Liver (tissue), 8 donors: ENCODE measurements at regions not wholly inside any gene's neighbourhood (a gene's known extent, or its start where the extent isn't known, plus 50 kb on each side); places are given as distances from the start of the nearest gene placed in this dataset.

Experiments used
- DNase-seq: peaks from one replicate; pipeline ENCODE4 v3.0.0-alpha.2; 2017; ENCODE audit warnings: low spot score
- H3K27ac ChIP-seq, 2 donors: one replicate each; pipeline ENCODE4 v1.7.0; 2013; ENCODE audit warnings: inconsistent platforms in 2 of 2, low read length in 2 of 2, control low read depth in 1 of 2, low read depth in 1 of 2, mild to moderate bottlenecking in 1 of 2
- H3K27me3 ChIP-seq, 4 donors: one replicate each; pipeline versions ENCODE4 v1.6.1 to v1.7.0; 2013; ENCODE audit warnings: low read length in 3 of 4, inconsistent platforms in 1 of 4, mild to moderate bottlenecking in 1 of 4, moderate library complexity in 1 of 4; ENCODE audit not compliant: control insufficient read depth in 4 of 4, insufficient read depth in 4 of 4
- H3K36me3 ChIP-seq, 4 donors: one replicate each; pipeline versions ENCODE4 v1.6.1 to v1.7.0; 2013; ENCODE audit warnings: low read length in 3 of 4, mild to moderate bottlenecking in 3 of 4, low read depth in 1 of 4, moderate library complexity in 1 of 4; ENCODE audit not compliant: control insufficient read depth in 4 of 4, insufficient read depth in 3 of 4
- H3K4me1 ChIP-seq, 4 donors: one replicate each; pipeline versions ENCODE4 v1.6.1 to v1.7.0; 2013; ENCODE audit warnings: low read length in 3 of 4, mild to moderate bottlenecking in 3 of 4, moderate library complexity in 1 of 4; ENCODE audit not compliant: control insufficient read depth in 4 of 4, insufficient read depth in 4 of 4
- H3K4me3 ChIP-seq, 3 donors: one replicate each; pipeline versions ENCODE4 v1.6.1 to v1.7.0; 2013; ENCODE audit warnings: low read length in 3 of 3, control low read depth in 1 of 3, low read depth in 1 of 3, mild to moderate bottlenecking in 1 of 3
- H3K9ac ChIP-seq, 2 donors: one replicate each; pipeline ENCODE4 v1.7.0; 2013; ENCODE audit warnings: low read length in 2 of 2, mild to moderate bottlenecking in 2 of 2, moderate library complexity in 2 of 2, control low read depth in 1 of 2, low read depth in 1 of 2
- H3K9me3 ChIP-seq, 4 donors: one replicate each; pipeline versions ENCODE4 v1.6.1 to v1.7.0; 2013; ENCODE audit warnings: low read length in 3 of 4; ENCODE audit not compliant: control insufficient read depth in 4 of 4
- EGR1 ChIP-seq, 2 donors: IDR thresholded peaks; 2 replicates each; pipeline ENCODE4 v1.6.1; 2016 to 2018; ENCODE audit warnings: antibody characterized with exemption in 2 of 2, low read depth in 2 of 2
- GABPA ChIP-seq, 2 donors: IDR thresholded peaks in 1 of 2; conservative IDR thresholded peaks in 1 of 2; 2 replicates each; pipeline ENCODE4 v1.6.1; 2016; ENCODE audit warnings: antibody characterized with exemption in 2 of 2, mild to moderate bottlenecking in 1 of 2, moderate library complexity in 1 of 2
- HNF4A ChIP-seq, 2 donors: conservative IDR thresholded peaks; 2 replicates each; pipeline ENCODE4 v1.6.1; 2016; ENCODE audit warnings: antibody characterized with exemption in 2 of 2, mild to moderate bottlenecking in 2 of 2
- HNF4G ChIP-seq: IDR thresholded peaks from 2 replicates; pipeline ENCODE4 v1.6.1; 2016; ENCODE audit warnings: antibody characterized with exemption
- JUND ChIP-seq, 2 donors: IDR thresholded peaks; 2 replicates each; pipeline ENCODE4 v1.6.1; 2016; ENCODE audit warnings: antibody characterized with exemption in 2 of 2
- NR2F2 ChIP-seq: IDR thresholded peaks from 2 replicates; pipeline ENCODE4 v1.6.1; 2016; ENCODE audit warnings: antibody characterized with exemption
- RAD21 ChIP-seq, 2 donors: IDR thresholded peaks; 2 replicates each; pipeline ENCODE4 v1.6.1; 2016; ENCODE audit warnings: antibody characterized with exemption in 2 of 2, mild to moderate bottlenecking in 2 of 2
- RXRA ChIP-seq, 2 donors: IDR thresholded peaks; 2 replicates each; pipeline ENCODE4 v1.6.1; 2017 to 2018; ENCODE audit warnings: antibody characterized with exemption in 2 of 2, mild to moderate bottlenecking in 1 of 2
- SP1 ChIP-seq: IDR thresholded peaks from 2 replicates; pipeline ENCODE4 v1.6.1; 2018; ENCODE audit warnings: antibody characterized with exemption, mild to moderate bottlenecking
- TAF1 ChIP-seq: conservative IDR thresholded peaks from 2 replicates; pipeline ENCODE4 v1.6.1; 2016; ENCODE audit warnings: antibody characterized with exemption, mild to moderate bottlenecking
- YY1 ChIP-seq: IDR thresholded peaks from 2 replicates; pipeline ENCODE4 v1.6.1; 2016; ENCODE audit warnings: antibody characterized with exemption, mild to moderate bottlenecking
- WGBS: extraction: QIAGEN DNeasy Blood & Tissue Kit; methylation state at CpG from one replicate; pipeline ENCODE4 v1.1.7; 2013; 5-methylcytosine and 5-hydroxymethylcytosine counted together
- TF ChIP-seq, protein P1 (sequence below): IDR thresholded peaks from 2 replicates; pipeline ENCODE4 v1.6.1; 2016; ENCODE audit warnings: antibody characterized with exemption
- TF ChIP-seq, protein P2 (sequence below): IDR thresholded peaks from 2 replicates; pipeline ENCODE4 v1.6.1; 2016; ENCODE audit warnings: antibody characterized with exemption
- TF ChIP-seq, protein P3 (sequence below): IDR thresholded peaks from 2 replicates; pipeline ENCODE4 v1.6.1; 2016; ENCODE audit warnings: antibody characterized with exemption
- TF ChIP-seq, protein P4 (sequence below): IDR thresholded peaks from 2 replicates; pipeline ENCODE4 v1.6.1; 2016; ENCODE audit warnings: antibody characterized with exemption, mild to moderate bottlenecking
- TF ChIP-seq, protein P5 (sequence below): fragments of 150-350 bp; IDR thresholded peaks from 2 replicates; pipeline ENCODE4 v1.5.1; 2017; ENCODE audit warnings: improper control_type of control experiment, low read depth, low read length; ENCODE audit not compliant: missing input control
- donor health status: healthy.
- donor health status: healthy.
- donor health status: healthy.
- donor health status: healthy.
- donor health status: healthy.

DNA sequence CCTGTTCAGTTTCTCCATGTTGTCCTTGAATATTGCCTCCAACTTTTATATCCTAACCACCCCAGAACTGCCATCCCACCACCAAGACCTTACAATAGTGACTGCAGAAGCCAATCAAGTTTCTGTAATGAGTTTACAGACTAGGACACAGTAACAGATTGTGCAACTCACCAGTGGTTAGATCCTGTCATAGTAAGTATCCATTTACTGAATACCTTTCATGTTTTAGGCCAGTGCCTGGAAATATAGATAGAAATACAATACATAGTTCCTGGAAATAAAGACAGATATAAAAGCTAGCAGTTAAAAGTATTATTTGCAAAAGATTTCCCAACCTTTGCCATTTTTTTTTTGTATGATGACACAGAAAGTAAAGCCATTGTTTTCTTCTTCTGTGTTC, 471.8 kb upstream of the BTBD3 start (continued):
- TF ChIP-seq, protein P1, sequence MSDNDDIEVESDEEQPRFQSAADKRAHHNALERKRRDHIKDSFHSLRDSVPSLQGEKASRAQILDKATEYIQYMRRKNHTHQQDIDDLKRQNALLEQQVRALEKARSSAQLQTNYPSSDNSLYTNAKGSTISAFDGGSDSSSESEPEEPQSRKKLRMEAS: no peak
- TF ChIP-seq GABPA (IDR thresholded peaks at IDR 0.05 in 1 of 2, conservative IDR thresholded peaks at IDR 0.05 in 1 of 2) (no peak), EGR1 (IDR thresholded peaks at IDR 0.05; ENCODE audit: low read depth in 2 of 2) (no peak)

DNA sequence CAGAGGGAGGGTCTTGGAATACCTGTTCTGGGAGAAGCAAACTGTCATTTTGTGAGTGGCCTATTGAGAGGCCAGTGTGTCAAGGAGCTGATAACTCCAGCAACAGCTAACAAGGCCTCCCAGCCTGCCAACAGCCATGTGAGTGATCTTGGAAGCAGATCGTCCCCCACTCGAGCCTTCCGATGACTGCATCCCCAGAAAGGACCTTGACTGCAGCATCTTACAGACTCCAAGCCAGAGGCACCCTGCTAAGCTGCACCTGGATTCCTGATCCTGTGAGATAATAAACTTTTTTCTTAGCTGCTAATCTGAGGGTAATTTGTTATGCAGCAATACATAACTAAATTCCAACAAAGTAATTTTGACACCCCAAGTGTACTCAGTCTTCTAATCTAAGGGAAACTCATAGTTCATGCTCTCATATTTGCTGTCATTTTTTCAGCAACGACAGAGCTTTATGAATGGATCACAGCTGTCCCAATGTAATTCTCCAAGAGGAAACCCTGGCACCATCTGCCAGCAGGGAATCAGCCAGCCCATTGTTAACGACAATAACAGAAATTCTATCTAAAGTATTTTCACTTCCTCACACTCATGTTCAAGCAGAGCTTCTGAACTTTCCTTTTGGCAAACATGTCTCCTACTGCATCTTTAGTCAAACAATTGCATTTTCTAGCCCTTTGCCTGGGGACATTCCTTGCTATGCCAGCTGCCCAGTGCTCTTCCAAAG, 470.2 kb upstream of the BTBD3 start:
- no peak overlapping the region for H3K4me3 ChIP-seq
- H3K4me1 ChIP-seq: no peaks in the 10 kb centered on the region
- H3K27ac ChIP-seq: no peak overlapping the region
- no peak overlapping the region for H3K9ac ChIP-seq
- H3K9me3 ChIP-seq: no peaks in the 10 kb centered on the region
- H3K36me3 ChIP-seq: no peaks in the 10 kb centered on the region
- no peaks in the 10 kb centered on the region for H3K27me3 ChIP-seq
- no peak for DNase-seq
- TF ChIP-seq TAF1: no peak
- no peak for TF ChIP-seq YY1
- TF ChIP-seq, protein P2, sequence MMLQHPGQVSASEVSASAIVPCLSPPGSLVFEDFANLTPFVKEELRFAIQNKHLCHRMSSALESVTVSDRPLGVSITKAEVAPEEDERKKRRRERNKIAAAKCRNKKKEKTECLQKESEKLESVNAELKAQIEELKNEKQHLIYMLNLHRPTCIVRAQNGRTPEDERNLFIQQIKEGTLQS: no peak
- TF ChIP-seq NR2F2: no peak
- TF ChIP-seq HNF4A (conservative IDR thresholded peaks at IDR 0.05): no peak
- no peak for TF ChIP-seq RXRA (IDR thresholded peaks at IDR 0.05)
- no peak for TF ChIP-seq JUND (IDR thresholded peaks at IDR 0.05)
- no peak for TF ChIP-seq EGR1 (IDR thresholded peaks at IDR 0.05; ENCODE audit: low read depth in 2 of 2)
- no peak for TF ChIP-seq RAD21 (IDR thresholded peaks at IDR 0.05)
- TF ChIP-seq, protein P3, sequence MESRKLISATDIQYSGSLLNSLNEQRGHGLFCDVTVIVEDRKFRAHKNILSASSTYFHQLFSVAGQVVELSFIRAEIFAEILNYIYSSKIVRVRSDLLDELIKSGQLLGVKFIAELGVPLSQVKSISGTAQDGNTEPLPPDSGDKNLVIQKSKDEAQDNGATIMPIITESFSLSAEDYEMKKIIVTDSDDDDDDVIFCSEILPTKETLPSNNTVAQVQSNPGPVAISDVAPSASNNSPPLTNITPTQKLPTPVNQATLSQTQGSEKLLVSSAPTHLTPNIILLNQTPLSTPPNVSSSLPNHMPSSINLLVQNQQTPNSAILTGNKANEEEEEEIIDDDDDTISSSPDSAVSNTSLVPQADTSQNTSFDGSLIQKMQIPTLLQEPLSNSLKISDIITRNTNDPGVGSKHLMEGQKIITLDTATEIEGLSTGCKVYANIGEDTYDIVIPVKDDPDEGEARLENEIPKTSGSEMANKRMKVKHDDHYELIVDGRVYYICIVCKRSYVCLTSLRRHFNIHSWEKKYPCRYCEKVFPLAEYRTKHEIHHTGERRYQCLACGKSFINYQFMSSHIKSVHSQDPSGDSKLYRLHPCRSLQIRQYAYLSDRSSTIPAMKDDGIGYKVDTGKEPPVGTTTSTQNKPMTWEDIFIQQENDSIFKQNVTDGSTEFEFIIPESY: no peak
- TF ChIP-seq SP1: no peak
- TF ChIP-seq, protein P4, sequence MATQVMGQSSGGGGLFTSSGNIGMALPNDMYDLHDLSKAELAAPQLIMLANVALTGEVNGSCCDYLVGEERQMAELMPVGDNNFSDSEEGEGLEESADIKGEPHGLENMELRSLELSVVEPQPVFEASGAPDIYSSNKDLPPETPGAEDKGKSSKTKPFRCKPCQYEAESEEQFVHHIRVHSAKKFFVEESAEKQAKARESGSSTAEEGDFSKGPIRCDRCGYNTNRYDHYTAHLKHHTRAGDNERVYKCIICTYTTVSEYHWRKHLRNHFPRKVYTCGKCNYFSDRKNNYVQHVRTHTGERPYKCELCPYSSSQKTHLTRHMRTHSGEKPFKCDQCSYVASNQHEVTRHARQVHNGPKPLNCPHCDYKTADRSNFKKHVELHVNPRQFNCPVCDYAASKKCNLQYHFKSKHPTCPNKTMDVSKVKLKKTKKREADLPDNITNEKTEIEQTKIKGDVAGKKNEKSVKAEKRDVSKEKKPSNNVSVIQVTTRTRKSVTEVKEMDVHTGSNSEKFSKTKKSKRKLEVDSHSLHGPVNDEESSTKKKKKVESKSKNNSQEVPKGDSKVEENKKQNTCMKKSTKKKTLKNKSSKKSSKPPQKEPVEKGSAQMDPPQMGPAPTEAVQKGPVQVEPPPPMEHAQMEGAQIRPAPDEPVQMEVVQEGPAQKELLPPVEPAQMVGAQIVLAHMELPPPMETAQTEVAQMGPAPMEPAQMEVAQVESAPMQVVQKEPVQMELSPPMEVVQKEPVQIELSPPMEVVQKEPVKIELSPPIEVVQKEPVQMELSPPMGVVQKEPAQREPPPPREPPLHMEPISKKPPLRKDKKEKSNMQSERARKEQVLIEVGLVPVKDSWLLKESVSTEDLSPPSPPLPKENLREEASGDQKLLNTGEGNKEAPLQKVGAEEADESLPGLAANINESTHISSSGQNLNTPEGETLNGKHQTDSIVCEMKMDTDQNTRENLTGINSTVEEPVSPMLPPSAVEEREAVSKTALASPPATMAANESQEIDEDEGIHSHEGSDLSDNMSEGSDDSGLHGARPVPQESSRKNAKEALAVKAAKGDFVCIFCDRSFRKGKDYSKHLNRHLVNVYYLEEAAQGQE: no peak
- TF ChIP-seq, protein P5, sequence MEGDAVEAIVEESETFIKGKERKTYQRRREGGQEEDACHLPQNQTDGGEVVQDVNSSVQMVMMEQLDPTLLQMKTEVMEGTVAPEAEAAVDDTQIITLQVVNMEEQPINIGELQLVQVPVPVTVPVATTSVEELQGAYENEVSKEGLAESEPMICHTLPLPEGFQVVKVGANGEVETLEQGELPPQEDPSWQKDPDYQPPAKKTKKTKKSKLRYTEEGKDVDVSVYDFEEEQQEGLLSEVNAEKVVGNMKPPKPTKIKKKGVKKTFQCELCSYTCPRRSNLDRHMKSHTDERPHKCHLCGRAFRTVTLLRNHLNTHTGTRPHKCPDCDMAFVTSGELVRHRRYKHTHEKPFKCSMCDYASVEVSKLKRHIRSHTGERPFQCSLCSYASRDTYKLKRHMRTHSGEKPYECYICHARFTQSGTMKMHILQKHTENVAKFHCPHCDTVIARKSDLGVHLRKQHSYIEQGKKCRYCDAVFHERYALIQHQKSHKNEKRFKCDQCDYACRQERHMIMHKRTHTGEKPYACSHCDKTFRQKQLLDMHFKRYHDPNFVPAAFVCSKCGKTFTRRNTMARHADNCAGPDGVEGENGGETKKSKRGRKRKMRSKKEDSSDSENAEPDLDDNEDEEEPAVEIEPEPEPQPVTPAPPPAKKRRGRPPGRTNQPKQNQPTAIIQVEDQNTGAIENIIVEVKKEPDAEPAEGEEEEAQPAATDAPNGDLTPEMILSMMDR: no peak
- no peak for TF ChIP-seq HNF4G
- TF ChIP-seq, protein P1: no peak
- 31% methylated on average over 5 of the region's 5 CpGs for WGBS
